Heart left ventricle (tissue), 13 donors: ENCODE measurements at regions not wholly inside any gene's neighbourhood (a gene's known extent, or its start where the extent isn't known, plus 50 kb on each side); places are given as distances from the start of the nearest gene placed in this dataset.

Experiments
- POLR2A ChIP-seq, 2 donors: fragments of 450-650 bp; IDR thresholded peaks; one replicate each; pipeline ENCODE4 v1.6.1; 2017; ENCODE audit warnings: antibody characterized with exemption in 2 of 2, mild to moderate bottlenecking in 2 of 2, moderate library complexity in 2 of 2
- TF ChIP-seq, protein P1 (sequence below), 12 donors: fragments of 200-600 bp; sonication (generic) in 4 of 12; IDR thresholded peaks; one replicate each; pipeline versions ENCODE4 v1.5.0 to v1.8.0; 2018 to 2022; ENCODE audit warnings: antibody characterized with exemption in 12 of 12, mild to moderate bottlenecking in 5 of 12
- donor health status: ischemic (EF 13 %, LVEDD 7.1; RV severe dilation, severe dysfunction).
- donor health status: DM: no; HTN: yes; CAD: no.
- donor health status: DM: no; HTN: no; CAD: no.
- donor health status: ischemic (EF 25% LVEDD 6.9; RV normal size, moderate dysfunction).
- donor health status: ischemic (EF 25% LVEDD 5.7; RV mildly dilated, moderate dysfunction).
- donor health status: ischemic (EF 35%, LVEDD 5.7; RV mildly dilated, moderate dysfunction).
- donor health status: nonischemic (EF 11% LVEDD 7.7; RV severe dilation, severe dysfunction).
- donor health status: DM: yes; HTN: yes; CAD: no.
- donor health status: PGD.
- donor health status: ischemic (EF 29% LVEDD 5.4; RV normal size, mild dysfunction).
- donor health status: nonischemic (EF 23%, LVEDD 6.1; RV moderate dilation, normal function).

DNA sequence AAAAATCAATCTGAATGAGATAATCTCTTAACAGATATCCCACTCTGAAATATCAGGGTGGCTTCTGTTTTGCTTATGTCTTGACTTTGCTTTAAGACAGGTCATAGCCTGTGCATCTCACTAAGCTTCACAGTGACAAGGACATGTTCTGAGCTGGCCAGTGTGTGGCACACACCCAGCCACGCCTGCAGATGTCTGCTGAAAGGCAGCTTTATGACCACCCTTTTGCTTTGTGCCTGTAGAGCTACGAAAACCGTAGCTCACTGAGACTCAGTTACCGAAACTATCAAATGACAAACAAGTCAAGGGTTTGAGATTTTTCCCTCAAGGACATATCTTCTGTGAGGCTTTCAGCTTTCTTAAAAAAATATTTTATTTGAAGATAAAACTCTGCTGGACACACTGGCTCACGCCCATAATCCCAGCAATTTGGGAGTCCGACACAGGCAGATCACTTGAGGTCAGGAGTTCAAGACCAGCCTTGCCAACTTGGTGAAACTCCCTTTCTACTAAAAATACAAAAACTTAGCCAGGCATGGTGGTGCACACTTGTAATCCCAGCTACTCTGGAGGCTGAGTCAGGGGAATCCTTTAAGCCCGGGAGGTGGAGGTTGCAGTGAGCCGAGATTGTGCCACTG is 233.2 kb downstream of the SPATA31A1 start:
- TF ChIP-seq, protein P1, sequence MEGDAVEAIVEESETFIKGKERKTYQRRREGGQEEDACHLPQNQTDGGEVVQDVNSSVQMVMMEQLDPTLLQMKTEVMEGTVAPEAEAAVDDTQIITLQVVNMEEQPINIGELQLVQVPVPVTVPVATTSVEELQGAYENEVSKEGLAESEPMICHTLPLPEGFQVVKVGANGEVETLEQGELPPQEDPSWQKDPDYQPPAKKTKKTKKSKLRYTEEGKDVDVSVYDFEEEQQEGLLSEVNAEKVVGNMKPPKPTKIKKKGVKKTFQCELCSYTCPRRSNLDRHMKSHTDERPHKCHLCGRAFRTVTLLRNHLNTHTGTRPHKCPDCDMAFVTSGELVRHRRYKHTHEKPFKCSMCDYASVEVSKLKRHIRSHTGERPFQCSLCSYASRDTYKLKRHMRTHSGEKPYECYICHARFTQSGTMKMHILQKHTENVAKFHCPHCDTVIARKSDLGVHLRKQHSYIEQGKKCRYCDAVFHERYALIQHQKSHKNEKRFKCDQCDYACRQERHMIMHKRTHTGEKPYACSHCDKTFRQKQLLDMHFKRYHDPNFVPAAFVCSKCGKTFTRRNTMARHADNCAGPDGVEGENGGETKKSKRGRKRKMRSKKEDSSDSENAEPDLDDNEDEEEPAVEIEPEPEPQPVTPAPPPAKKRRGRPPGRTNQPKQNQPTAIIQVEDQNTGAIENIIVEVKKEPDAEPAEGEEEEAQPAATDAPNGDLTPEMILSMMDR (IDR thresholded peaks at IDR 0.05) = no peak
- TF ChIP-seq POLR2A (IDR thresholded peaks at IDR 0.05) = no peak
